ENCODE measurements at regions not wholly inside any gene's neighbourhood (a gene's known extent, or its start where the extent isn't known, plus 50 kb on each side); places are given as distances from the start of the nearest gene placed in this dataset.

DNA sequence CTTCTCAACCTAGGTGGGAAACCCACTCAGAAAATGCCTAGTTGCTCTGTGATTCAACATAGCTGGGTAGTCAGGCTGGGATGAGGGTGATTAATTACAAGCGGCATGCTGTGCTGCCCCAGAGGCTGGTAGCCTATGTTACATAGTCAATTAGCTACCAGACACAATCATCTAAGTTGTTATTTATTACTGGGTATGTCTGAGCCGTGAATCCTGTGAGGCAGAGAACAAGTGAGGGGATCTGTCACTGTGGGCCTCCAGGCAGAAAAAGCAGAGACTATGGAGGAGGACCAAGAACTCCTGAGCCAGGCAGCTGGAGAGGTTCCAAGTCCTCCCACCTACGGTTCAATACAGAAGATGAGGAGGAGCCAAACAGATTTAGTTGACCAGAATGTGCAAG lies 186.6 kb upstream of the BDNF start:
- H3K79me2 ChIP-seq (ENCODE audit: low read length): no peaks in the 10 kb centered on the region
- H3K9me2 ChIP-seq (replicated peaks; ENCODE audit: insufficient read depth, low read length): no peaks in the 10 kb centered on the region
- H4K20me1 ChIP-seq (ENCODE audit: insufficient read depth, low read length): no peaks in the 10 kb centered on the region
- TF ChIP-seq EZH2phosphoT487 (IDR thresholded peaks at IDR 0.05; ENCODE audit: low read length) (no peak), EZH2 (optimal IDR thresholded peaks at IDR 0.05; ENCODE audit: low read depth, low read length) (no peak)
- TF ChIP-seq, protein P1, sequence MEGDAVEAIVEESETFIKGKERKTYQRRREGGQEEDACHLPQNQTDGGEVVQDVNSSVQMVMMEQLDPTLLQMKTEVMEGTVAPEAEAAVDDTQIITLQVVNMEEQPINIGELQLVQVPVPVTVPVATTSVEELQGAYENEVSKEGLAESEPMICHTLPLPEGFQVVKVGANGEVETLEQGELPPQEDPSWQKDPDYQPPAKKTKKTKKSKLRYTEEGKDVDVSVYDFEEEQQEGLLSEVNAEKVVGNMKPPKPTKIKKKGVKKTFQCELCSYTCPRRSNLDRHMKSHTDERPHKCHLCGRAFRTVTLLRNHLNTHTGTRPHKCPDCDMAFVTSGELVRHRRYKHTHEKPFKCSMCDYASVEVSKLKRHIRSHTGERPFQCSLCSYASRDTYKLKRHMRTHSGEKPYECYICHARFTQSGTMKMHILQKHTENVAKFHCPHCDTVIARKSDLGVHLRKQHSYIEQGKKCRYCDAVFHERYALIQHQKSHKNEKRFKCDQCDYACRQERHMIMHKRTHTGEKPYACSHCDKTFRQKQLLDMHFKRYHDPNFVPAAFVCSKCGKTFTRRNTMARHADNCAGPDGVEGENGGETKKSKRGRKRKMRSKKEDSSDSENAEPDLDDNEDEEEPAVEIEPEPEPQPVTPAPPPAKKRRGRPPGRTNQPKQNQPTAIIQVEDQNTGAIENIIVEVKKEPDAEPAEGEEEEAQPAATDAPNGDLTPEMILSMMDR (IDR thresholded peaks at IDR 0.05; ENCODE audit: low read length): no peak
- H3K9ac ChIP-seq (ENCODE audit: low read length): no peak overlapping the region
- H2AFZ ChIP-seq (ENCODE audit: low read length): no peak overlapping the region
- no peaks in the 10 kb centered on the region for H3F3A ChIP-seq (ENCODE audit: insufficient read depth, low read length)
- H3K9me3 ChIP-seq (replicated peaks; ENCODE audit: insufficient read depth, low read length): no peaks in the 10 kb centered on the region
- no peaks in the 10 kb centered on the region for H3K36me3 ChIP-seq (replicated peaks; ENCODE audit: insufficient read depth, low read length)
- H3K4me1 ChIP-seq (ENCODE audit: low read length): no peaks in the 10 kb centered on the region
- H3K27me3 ChIP-seq (replicated peaks; ENCODE audit: insufficient read depth, low read length): no peaks in the 10 kb centered on the region
- no peak overlapping the region for H3K27ac ChIP-seq (ENCODE audit: low read length)
- H3K4me3 ChIP-seq (ENCODE audit: low read length): no peak overlapping the region
- H3K4me2 ChIP-seq (ENCODE audit: low read depth, low read length): no peak overlapping the region
- no peak for DNase-seq

DNA sequence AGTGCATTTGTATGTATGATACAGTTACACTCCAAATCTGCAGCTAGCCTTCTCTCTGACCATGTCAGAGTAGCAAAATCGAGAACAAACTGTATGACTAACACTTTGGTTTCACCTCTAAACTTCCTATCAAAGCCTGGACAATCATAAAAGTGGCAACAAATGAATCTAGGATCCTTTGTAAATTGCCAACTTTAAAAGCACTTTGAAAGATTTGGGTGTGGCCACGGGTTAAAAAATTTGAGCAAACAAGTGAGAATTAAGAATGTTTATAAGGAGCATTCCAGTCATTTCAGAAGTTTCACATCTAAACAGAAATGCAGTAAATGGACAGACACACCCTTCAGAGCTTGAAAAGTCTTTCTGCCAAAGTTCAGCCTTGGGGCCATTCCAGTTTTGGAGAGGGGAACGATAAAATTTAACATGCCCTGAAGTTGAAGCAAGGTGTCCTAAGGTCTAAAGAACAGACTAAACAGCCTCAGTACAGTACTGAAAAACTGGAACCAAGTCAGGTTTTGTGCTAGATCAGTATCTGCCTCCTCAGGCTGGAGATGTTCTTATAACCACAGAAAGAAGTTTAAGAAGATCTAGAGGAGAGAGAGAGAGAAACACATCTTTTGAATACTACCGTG lies 181.9 kb upstream of the BDNF start:
- H3K9ac ChIP-seq (ENCODE audit: low read length): no peak overlapping the region
- H2AFZ ChIP-seq (ENCODE audit: low read length): no peak overlapping the region
- no peaks in the 10 kb centered on the region for H3K36me3 ChIP-seq (replicated peaks; ENCODE audit: insufficient read depth, low read length)
- no peaks in the 10 kb centered on the region for H3K4me1 ChIP-seq (ENCODE audit: low read length)
- no peaks in the 10 kb centered on the region for H3K79me2 ChIP-seq (ENCODE audit: low read length)
- H3F3A ChIP-seq (ENCODE audit: insufficient read depth, low read length): no peaks in the 10 kb centered on the region
- DNase-seq: no peak
- no peaks in the 10 kb centered on the region for H3K9me2 ChIP-seq (replicated peaks; ENCODE audit: insufficient read depth, low read length)
- H3K27ac ChIP-seq (ENCODE audit: low read length): no peak overlapping the region
- no peak overlapping the region for H3K4me2 ChIP-seq (ENCODE audit: low read depth, low read length)
- no peak overlapping the region for H3K4me3 ChIP-seq (ENCODE audit: low read length)
- H3K9me3 ChIP-seq (replicated peaks; ENCODE audit: insufficient read depth, low read length): no peaks in the 10 kb centered on the region
- no peaks in the 10 kb centered on the region for H4K20me1 ChIP-seq (ENCODE audit: insufficient read depth, low read length)
- no peak for TF ChIP-seq EZH2phosphoT487 (IDR thresholded peaks at IDR 0.05; ENCODE audit: low read length)
- TF ChIP-seq EZH2 (optimal IDR thresholded peaks at IDR 0.05; ENCODE audit: low read depth, low read length): no peak
- TF ChIP-seq, protein P1 (IDR thresholded peaks at IDR 0.05; ENCODE audit: low read length): no peak
- no peaks in the 10 kb centered on the region for H3K27me3 ChIP-seq (replicated peaks; ENCODE audit: insufficient read depth, low read length)

DNA sequence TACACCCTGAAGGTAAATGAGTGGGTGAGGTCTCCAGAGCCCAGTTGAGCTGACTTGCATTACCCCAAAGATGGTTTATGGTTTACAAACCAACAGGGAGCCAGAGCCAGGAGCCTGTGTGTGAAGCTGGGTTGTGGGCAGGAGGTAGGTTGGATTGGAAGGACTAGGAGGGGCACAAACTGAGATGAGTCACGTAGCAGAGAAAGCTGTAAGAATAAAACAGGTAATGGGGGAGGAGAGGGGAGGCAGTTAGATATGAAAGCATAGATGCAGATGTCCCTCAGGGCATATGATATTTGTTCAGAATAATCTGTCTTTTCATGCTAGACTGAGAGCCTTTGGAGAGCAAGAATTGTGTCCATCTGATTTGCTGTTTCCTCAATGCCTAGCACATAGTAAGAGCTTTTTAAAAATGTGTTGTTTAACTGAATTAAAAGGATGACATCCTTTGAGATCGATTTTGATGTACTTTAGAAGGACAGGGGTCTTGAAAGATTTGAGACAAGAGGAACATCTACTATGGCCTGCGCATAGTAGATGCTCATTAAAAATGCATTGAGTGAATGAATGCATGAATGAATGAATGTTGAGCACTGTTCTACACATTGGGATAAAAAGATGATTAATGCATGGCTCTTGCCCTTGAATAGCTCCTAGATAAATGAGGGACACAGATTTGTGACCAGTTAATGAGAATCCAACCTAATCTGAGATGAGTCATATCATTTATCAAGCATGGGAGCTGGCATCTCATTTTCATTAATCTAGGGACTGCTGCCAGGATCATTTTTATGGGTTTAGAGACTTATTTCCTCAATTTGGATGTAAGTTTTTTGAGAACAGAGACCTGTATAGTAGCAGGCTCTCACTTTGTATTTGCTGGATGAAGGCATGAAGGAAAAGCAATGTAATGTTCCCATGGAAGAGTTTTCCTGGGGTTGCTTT lies 175.8 kb upstream of the BDNF start:
- TF ChIP-seq EZH2phosphoT487 (IDR thresholded peaks at IDR 0.05; ENCODE audit: low read length) (no peak), EZH2 (optimal IDR thresholded peaks at IDR 0.05; ENCODE audit: low read depth, low read length) (no peak)
- TF ChIP-seq, protein P1 (IDR thresholded peaks at IDR 0.05; ENCODE audit: low read length): no peak
- Histone ChIP-seq H3K36me3 (replicated peaks; ENCODE audit: insufficient read depth, low read length) (no peaks in the 10 kb centered on the region), H3K79me2 (ENCODE audit: low read length) (no peaks in the 10 kb centered on the region), H3F3A (ENCODE audit: insufficient read depth, low read length) (no peaks in the 10 kb centered on the region), H3K4me3 (ENCODE audit: low read length) (no peak overlapping the region), H3K27me3 (replicated peaks; ENCODE audit: insufficient read depth, low read length) (no peaks in the 10 kb centered on the region), H3K27ac (ENCODE audit: low read length) (no peak overlapping the region), H3K4me1 (ENCODE audit: low read length) (no peaks in the 10 kb centered on the region), H3K9ac (ENCODE audit: low read length) (no peak overlapping the region), H3K9me2 (replicated peaks; ENCODE audit: insufficient read depth, low read length) (no peaks in the 10 kb centered on the region), H2AFZ (ENCODE audit: low read length) (no peak overlapping the region), H4K20me1 (ENCODE audit: insufficient read depth, low read length) (no peaks in the 10 kb centered on the region), H3K4me2 (ENCODE audit: low read depth, low read length) (no peak overlapping the region), H3K9me3 (replicated peaks; ENCODE audit: insufficient read depth, low read length) (no peaks in the 10 kb centered on the region)
- no peak for DNase-seq

Measured in MM.1S (cell line).